ENCODE measurements at regions not wholly inside any gene's neighbourhood (a gene's known extent, or its start where the extent isn't known, plus 50 kb on each side); places are given as distances from the start of the nearest gene placed in this dataset.

DNA sequence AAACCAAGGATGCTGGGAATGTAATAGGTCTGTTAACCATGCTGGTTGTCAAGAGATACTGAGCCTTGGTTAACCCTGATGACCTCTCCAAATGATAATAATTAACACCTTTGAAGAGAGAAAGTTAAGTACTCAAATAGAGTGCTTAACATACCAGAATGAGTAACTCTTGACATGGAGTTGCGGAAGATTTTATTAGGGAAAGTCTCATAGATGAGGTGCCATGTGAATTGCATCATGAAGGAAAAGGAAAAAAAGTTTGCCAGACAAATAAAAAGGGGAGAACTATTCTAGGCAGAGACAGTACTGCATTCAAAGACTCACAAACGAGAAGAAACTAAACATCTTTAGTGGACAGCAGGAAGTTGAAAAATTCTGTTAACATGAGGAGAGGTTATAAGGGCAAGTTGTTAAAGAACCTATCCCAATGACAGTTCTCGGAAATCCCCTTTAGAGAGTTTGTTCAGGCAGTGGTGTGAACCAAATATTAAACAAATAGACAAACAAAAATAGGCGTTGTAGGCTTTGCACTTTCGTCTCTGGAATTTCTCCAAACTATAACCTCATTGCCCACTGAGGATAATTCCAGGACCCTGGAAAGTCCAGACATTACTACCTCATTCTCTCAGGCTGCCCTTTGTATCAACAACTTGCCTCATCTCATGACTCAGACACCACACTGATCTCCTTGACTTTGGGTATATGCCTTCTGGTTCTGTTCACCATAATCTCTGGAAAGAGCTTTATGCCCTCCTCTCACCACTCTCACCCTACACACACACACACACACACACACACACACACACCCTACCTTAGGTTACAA is 435.0 kb downstream of the GXYLT1 start:
- TF ChIP-seq GABPA (IDR thresholded peaks at IDR 0.05; ENCODE audit: low read depth): no peak
- TF ChIP-seq, protein P1, sequence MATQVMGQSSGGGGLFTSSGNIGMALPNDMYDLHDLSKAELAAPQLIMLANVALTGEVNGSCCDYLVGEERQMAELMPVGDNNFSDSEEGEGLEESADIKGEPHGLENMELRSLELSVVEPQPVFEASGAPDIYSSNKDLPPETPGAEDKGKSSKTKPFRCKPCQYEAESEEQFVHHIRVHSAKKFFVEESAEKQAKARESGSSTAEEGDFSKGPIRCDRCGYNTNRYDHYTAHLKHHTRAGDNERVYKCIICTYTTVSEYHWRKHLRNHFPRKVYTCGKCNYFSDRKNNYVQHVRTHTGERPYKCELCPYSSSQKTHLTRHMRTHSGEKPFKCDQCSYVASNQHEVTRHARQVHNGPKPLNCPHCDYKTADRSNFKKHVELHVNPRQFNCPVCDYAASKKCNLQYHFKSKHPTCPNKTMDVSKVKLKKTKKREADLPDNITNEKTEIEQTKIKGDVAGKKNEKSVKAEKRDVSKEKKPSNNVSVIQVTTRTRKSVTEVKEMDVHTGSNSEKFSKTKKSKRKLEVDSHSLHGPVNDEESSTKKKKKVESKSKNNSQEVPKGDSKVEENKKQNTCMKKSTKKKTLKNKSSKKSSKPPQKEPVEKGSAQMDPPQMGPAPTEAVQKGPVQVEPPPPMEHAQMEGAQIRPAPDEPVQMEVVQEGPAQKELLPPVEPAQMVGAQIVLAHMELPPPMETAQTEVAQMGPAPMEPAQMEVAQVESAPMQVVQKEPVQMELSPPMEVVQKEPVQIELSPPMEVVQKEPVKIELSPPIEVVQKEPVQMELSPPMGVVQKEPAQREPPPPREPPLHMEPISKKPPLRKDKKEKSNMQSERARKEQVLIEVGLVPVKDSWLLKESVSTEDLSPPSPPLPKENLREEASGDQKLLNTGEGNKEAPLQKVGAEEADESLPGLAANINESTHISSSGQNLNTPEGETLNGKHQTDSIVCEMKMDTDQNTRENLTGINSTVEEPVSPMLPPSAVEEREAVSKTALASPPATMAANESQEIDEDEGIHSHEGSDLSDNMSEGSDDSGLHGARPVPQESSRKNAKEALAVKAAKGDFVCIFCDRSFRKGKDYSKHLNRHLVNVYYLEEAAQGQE (IDR thresholded peaks at IDR 0.05; ENCODE audit: insufficient replicate concordance, low read depth): no peak
- TF ChIP-seq, protein P2, sequence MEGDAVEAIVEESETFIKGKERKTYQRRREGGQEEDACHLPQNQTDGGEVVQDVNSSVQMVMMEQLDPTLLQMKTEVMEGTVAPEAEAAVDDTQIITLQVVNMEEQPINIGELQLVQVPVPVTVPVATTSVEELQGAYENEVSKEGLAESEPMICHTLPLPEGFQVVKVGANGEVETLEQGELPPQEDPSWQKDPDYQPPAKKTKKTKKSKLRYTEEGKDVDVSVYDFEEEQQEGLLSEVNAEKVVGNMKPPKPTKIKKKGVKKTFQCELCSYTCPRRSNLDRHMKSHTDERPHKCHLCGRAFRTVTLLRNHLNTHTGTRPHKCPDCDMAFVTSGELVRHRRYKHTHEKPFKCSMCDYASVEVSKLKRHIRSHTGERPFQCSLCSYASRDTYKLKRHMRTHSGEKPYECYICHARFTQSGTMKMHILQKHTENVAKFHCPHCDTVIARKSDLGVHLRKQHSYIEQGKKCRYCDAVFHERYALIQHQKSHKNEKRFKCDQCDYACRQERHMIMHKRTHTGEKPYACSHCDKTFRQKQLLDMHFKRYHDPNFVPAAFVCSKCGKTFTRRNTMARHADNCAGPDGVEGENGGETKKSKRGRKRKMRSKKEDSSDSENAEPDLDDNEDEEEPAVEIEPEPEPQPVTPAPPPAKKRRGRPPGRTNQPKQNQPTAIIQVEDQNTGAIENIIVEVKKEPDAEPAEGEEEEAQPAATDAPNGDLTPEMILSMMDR (IDR thresholded peaks at IDR 0.05; ENCODE audit: insufficient read depth, low read length): no peak
- Histone ChIP-seq H3K27me3 (ENCODE audit: insufficient read depth, poor library complexity, severe bottlenecking) (no peaks in the 10 kb centered on the region), H3K4me3 (replicated peaks; ENCODE audit: insufficient read depth, low read length) (no peak overlapping the region), H3K27ac (replicated peaks) (no peak overlapping the region)
- no peak for DNase-seq (ENCODE audit: low read depth in 1 of 2, low spot score in 1 of 2)

DNA sequence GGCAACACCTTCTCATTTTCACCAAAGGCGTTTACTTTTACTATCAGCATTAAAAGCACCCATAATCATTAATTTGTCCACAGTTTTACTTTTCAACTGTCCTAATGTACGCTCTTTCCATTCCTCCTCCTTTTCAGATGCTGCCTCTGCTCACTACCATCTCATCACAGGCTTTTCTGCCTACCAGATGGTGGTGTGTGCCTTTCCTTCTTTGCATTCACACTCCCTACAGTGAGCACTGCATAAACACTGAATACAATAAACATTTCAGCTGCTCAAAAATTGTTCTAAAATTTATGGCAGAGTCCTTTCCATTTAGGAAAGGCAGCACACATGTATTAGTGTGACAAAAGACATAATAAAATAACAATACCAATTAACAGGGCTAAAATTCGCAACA is 435.7 kb downstream of the GXYLT1 start:
- Histone ChIP-seq H3K27me3 (ENCODE audit: insufficient read depth, poor library complexity, severe bottlenecking) (no peaks in the 10 kb centered on the region), H3K27ac (replicated peaks) (no peak overlapping the region), H3K4me3 (replicated peaks; ENCODE audit: insufficient read depth, low read length) (no peak overlapping the region)
- TF ChIP-seq GABPA (IDR thresholded peaks at IDR 0.05; ENCODE audit: low read depth): no peak
- no peak for TF ChIP-seq POLR2AphosphoS5 (IDR thresholded peaks at IDR 0.05; ENCODE audit: low read depth)
- TF ChIP-seq, protein P2 (IDR thresholded peaks at IDR 0.05; ENCODE audit: insufficient read depth, low read length): no peak
- TF ChIP-seq, protein P1 (IDR thresholded peaks at IDR 0.05; ENCODE audit: insufficient replicate concordance, low read depth): no peak
- TF ChIP-seq SPI1 (IDR thresholded peaks at IDR 0.05; ENCODE audit: borderline replicate concordance, low read depth): no peak
- DNase-seq (ENCODE audit: low read depth in 1 of 2, low spot score in 1 of 2): no peak

DNA sequence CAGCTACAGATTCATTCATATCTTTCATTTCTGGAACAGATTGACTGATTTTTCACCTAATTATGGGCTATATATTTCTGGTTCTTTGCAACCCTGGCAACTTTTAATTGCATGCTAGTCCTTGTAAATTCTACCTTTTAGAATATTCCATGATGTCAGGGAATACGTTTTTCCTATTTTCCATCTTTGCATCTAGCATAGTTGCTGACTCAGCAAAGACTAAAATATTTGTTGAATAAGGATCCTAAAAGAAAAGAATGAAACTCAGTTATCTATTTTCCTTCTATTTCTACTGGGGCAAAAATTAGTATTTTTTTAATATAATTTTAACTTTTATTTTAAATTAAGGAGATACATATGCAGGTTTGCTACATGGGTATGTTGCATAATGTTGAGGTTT is 438.3 kb downstream of the GXYLT1 start:
- no peak for DNase-seq (ENCODE audit: low read depth in 1 of 2, low spot score in 1 of 2)
- no peak overlapping the region for H3K4me3 ChIP-seq (replicated peaks; ENCODE audit: insufficient read depth, low read length)
- no peak overlapping the region for H3K27ac ChIP-seq (replicated peaks)
- no peaks in the 10 kb centered on the region for H3K27me3 ChIP-seq (ENCODE audit: insufficient read depth, poor library complexity, severe bottlenecking)
- TF ChIP-seq GABPA (IDR thresholded peaks at IDR 0.05; ENCODE audit: low read depth): no peak
- TF ChIP-seq, protein P1 (IDR thresholded peaks at IDR 0.05; ENCODE audit: insufficient replicate concordance, low read depth): no peak
- TF ChIP-seq, protein P2 (IDR thresholded peaks at IDR 0.05; ENCODE audit: insufficient read depth, low read length): no peak
- TF ChIP-seq POLR2AphosphoS5 (IDR thresholded peaks at IDR 0.05; ENCODE audit: low read depth): no peak
- TF ChIP-seq SPI1 (IDR thresholded peaks at IDR 0.05; ENCODE audit: borderline replicate concordance, low read depth): no peak
